Islet precursor cell (in vitro differentiated cells): ENCODE measurements at regions not wholly inside any gene's neighbourhood (a gene's known extent, or its start where the extent isn't known, plus 50 kb on each side); places are given as distances from the start of the nearest gene placed in this dataset.

Experiments used
- DNase-seq: peaks from one replicate; pipeline ENCODE4 v3.0.0-alpha.2; 2018

DNA sequence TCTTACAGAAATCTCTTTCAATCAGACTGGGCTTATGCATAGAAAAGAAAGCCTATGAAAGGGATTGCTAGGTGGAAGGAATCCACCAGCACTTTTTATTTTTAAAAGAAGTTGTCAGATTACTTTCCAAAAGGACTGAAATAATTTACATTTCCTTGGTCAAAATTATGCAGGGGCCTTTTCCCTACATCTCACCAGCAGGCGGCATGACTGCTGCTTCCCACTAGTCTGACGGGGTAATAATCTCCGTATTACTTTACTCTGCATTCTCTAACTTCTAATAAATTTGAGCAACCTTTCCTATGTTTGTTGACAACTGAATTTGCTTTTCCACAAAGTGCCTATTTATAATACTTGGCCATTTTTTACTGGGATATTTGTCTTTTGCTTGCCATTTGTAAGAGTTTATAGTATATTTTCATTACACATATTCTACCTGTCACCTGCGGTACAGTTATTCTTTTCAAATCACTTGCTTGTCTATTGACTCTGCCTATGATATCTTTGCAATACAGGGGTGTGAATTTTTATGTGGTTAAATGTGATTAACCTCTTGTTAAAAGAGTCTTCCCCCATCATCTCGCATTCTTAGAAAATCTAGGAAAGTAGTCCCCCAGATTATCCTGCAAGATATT is 51.9 kb upstream of the USP47 start:
- no peak for DNase-seq

DNA sequence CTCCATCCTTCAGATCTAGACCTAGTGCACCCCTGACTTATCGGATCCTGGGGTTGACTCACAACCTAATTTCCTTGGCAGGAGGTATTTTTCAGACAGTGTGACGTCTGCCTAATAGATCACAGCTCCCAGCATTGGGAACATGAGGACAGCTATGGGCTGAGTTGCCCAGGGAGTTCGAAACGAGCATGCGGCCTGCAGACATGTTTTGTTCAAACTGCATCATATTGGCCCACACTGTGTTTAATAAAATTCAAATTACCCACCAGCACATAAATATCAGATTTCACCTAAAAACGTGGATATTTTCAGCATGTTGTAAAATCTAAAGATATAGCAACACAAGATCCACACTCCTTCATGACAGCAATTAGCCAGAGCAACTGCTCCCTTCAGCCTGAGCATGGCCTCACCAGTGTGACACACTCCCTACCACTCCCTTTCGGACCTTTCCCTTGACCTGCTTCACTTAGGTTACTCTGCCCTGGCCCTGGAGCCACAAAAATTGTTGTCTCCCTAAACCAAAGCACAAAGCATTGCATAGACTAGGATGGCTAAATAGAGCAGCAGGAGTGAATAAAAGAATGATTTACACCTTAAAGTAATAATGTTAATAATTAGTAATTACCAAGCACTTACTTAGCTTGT is 53.6 kb upstream of the USP47 start:
- DNase-seq, result no peak

GRCh38 chr11:11787305-11788062 is 54.3 kb upstream of the USP47 start:
- peak; percentile 72 for DNase-seq

- no peak for DNase-seq
These were observed 55.0 kb upstream of the USP47 start for GRCh38 chr11:11786771-11787170.

GRCh38 chr11:11786234-11786633 is 55.5 kb upstream of the USP47 start:
- DNase-seq, result no peak

GRCh38 chr11:11782532-11783110 is 59.2 kb upstream of the USP47 start:
- no peak for DNase-seq

GRCh38 chr11:11780858-11781257 is 60.9 kb upstream of the USP47 start:
- DNase-seq, result no peak

DNA sequence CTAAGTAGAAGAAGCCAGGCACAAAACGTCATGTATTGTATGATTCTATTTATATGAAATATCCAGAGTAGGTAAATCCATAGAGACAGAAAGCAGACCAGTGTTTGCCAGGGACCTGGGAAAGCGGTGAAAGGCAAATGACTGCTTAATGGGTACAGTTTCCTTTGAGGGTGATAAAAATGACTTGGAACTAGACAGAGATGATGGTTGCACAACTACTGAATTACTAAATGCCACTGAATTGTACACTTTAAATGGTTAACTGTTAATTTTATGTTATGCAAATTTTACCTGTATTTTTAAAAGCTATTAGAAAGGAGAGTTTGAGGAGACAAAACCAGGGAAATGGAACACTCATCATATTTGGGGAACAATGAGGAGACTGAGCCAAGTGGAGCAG is 61.8 kb upstream of the USP47 start:
- no peak for DNase-seq

- no peak for DNase-seq
These were observed 63.9 kb upstream of the USP47 start for GRCh38 chr11:11777897-11778296.

- DNase-seq, result peak; percentile 12
These were observed 65.1 kb upstream of the USP47 start for GRCh38 chr11:11776714-11777113.

DNA sequence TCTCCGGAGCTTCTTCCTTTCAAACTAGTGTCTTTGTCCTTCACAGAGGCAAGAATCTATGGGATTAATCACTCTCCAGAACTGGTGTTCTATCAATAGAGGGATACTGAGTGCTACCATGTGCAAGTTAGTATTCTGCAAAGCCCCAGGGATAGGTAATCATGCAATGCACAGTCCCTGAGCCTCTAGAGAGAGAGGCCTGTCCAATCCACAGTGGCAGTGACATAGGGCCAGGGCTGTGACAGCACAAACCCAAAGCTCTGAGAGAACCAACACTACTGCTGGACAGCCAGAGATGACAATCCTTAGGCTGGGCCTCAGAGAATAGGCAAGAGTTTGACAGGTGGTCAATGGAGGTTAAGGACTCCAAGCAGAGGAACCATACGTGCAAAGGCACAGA is 66.8 kb upstream of the USP47 start:
- DNase-seq, result peak; percentile 26

DNA sequence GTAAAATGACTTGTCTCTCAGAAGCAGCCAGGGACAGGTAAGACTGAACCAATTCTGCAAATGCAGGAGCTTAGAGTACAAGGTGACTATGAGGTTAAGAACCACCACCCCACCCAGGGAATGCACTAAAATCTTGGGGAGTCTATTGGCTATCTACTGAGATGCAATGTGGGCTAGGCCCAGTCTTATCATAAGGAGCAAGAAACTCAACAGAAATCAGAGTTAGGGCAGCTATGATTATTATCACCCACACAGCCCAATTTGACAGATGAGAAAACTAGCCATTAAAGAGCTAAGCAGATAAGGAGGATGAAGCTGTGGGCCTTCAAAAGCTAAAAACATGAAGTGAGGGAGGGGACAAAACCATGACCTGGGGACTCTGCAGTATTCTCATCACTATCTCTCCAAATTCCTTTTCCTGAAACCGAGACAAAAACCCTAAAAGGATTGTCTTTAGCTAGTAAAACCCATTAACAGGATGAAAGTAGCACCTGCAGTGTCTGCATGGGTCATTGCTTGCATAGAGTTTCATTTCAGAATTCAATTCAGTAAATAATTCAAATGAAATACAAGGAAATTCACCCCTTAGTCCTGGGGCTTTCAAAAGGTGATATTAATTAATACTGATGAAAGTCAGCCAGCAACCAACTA is 68.8 kb upstream of the USP47 start:
- no peak for DNase-seq

DNA sequence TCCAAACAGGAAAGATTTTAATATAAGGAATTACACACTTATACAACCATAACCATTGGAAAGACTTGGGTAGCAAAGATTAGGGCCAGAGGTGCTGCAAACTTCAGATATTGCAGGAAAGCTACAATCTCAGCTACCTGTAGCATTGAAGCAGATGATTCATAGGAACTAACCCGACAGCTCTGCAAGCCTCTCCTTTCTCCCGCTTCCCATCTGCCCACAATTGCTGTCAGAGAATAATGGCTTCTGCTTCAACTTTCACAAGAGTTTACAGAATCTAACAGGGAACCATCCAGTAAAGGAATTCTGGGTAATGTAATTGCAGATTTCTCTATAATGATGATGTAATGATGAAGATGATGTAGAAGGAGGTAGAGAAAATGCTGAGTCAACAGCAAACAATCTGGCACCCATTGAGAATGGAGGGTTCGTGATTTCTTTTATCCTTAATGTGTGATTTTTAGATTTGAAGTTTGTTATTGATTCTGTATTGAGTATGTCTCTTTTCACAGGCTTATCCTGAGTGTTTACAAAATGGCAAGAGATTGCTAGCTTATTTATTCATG is 70.8 kb upstream of the USP47 start:
- no peak for DNase-seq

GRCh38 chr11:11770296-11770695 is 71.5 kb upstream of the USP47 start:
- DNase-seq, result no peak

- DNase-seq, result no peak
These were observed 72.0 kb upstream of the USP47 start for GRCh38 chr11:11769782-11770181.

DNA sequence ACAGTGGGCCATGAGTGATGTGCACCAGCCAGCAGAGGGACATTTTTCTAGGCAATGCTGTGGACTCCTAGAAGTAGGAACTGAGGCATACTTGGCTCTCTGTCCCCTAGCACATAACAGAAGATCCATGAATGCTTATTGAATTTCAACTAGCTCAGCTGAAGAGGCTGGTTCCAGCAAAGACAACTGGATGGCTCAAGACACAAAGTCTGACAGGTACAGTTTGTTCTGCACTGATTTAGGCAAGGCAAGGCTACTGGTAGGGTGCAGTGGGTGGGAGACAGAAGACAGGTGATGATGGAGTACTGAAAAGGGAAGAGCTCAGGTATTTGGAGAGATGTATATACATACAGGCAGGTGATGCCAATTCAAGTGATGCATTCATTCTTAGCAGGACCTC is 72.4 kb upstream of the USP47 start:
- DNase-seq, result no peak

GRCh38 chr11:11764423-11764803 is 77.4 kb upstream of the USP47 start:
- no peak for DNase-seq

GRCh38 chr11:11763796-11764422 is 77.9 kb upstream of the USP47 start:
- DNase-seq, result no peak

- DNase-seq, result no peak
These were observed 80.9 kb upstream of the USP47 start for GRCh38 chr11:11760838-11761237.

DNA sequence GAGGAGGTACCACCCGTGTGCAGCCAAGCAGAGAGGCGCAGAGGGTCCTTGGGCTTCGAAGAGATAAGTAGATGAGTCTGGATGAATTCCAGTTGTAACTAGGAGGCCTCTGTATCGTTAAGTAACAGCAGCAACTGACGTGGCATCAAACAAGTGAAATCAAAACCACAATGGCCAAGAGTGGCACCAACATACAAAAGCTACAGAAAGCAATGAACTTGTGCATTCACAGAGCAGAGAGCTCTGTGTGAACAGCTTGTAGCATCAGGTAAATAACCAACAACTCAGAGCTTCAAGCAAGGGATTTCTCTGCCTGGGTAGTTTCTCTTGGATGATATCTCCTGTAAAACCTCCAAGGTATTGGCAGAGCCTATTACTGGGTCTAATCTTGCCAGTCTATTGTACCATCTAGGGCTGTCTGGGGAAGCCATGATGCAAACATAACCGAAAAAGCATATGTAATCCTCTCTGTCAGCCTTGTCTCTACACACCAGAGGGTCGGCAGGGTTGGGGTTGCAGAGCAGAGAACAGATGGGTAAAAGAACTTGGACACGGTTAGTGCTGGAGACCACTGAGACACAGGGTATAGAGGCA is 83.1 kb upstream of the USP47 start:
- DNase-seq, result no peak

- no peak for DNase-seq
These were observed 83.9 kb upstream of the USP47 start for GRCh38 chr11:11757909-11758308.

GRCh38 chr11:11756718-11757117 is 85.1 kb upstream of the USP47 start:
- DNase-seq, result no peak
